NCI-H2029 (cell line): ENCODE measurements at regions not wholly inside any gene's neighbourhood (a gene's known extent, or its start where the extent isn't known, plus 50 kb on each side); places are given as distances from the start of the nearest gene placed in this dataset.

Experiments used
- DNase-seq: peaks from one replicate; lab custom pipeline; 2025; lab: John Stamatoyannopoulos, UW

- DNase-seq, result no peak
Observed at GRCh38 chr5:108649646-108650045, 98.1 kb upstream of the FER start.

- DNase-seq, result no peak
Observed at GRCh38 chr5:108649106-108649505, 98.6 kb upstream of the FER start.

GRCh38 chr5:108642170-108642906 lies 105.4 kb upstream of the FER start:
- peak; percentile 22 for DNase-seq

- DNase-seq, result no peak
Observed at GRCh38 chr5:108641596-108641995, 106.1 kb upstream of the FER start.

GRCh38 chr5:108639366-108639765 lies 108.3 kb upstream of the FER start:
- DNase-seq, result no peak

GRCh38 chr5:108638021-108638420 lies 109.7 kb upstream of the FER start:
- no peak for DNase-seq

- no peak for DNase-seq
Observed at GRCh38 chr5:108637134-108637533, 110.6 kb upstream of the FER start.

GRCh38 chr5:108636135-108636853 lies 111.4 kb upstream of the FER start:
- no peak for DNase-seq

GRCh38 chr5:108634617-108635288 lies 112.9 kb upstream of the FER start:
- DNase-seq, result no peak

- no peak for DNase-seq
Observed at GRCh38 chr5:108634010-108634616, 113.6 kb upstream of the FER start.

- DNase-seq, result no peak
Observed at GRCh38 chr5:108629779-108630528, 117.7 kb upstream of the FER start.

- no peak for DNase-seq
Observed at GRCh38 chr5:108625654-108626053, 122.0 kb upstream of the FER start.

- DNase-seq, result no peak
Observed at GRCh38 chr5:108623826-108624225, 123.9 kb upstream of the FER start.

GRCh38 chr5:108620516-108620915 lies 127.2 kb upstream of the FER start:
- DNase-seq, result no peak

- no peak for DNase-seq
Observed at GRCh38 chr5:108619815-108620214, 127.9 kb upstream of the FER start.

GRCh38 chr5:108617467-108618435 lies 129.9 kb upstream of the FER start:
- DNase-seq, result no peak

GRCh38 chr5:108615216-108615615 lies 132.5 kb upstream of the FER start:
- no peak for DNase-seq

- no peak for DNase-seq
Observed at GRCh38 chr5:108607421-108607820, 140.3 kb upstream of the FER start.

- no peak for DNase-seq
Observed at GRCh38 chr5:108606185-108606584, 141.5 kb upstream of the FER start.

GRCh38 chr5:108602830-108603229 lies 144.9 kb upstream of the FER start:
- DNase-seq, result no peak

- DNase-seq, result no peak
Observed at GRCh38 chr5:108590799-108591198, 156.9 kb upstream of the FER start.
